ENCODE measurements at regions not wholly inside any gene's neighbourhood (a gene's known extent, or its start where the extent isn't known, plus 50 kb on each side); places are given as distances from the start of the nearest gene placed in this dataset.
"Not testable (repeated sequence)": the region's sequence is repeated elsewhere in the genome, so short reads cannot be mapped to it uniquely, and the experiment has no call there.

DNA sequence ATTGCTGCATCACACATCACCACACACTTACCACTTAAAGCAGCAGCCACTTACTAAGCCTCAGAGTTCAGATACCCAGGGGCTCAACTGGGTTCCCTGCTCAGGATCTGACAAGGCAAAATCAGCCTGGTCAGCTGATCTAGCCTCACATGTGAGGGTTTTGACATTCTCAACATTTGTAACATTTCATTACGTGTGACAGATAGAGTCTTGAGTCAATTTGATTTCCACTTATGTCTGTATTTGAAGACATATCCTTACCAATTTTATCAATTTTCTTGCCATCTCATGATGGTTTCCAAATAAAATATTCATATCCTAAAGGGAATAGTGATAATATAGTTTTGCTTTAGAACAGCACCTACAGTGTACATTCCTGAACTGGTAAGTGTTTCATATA is 494.7 kb upstream of the PFKP start:
- H3K4me2 ChIP-seq: no peak overlapping the region
- peaks cover 3% of the 10 kb centered on the region for H3K27me3 ChIP-seq
- 85% methylated on average over 1 of the region's 1 CpG for WGBS (ENCODE audit: low lambda C conversion rate, missing lambda C conversion rate)
- no peaks in the 10 kb centered on the region for H3K9me3 ChIP-seq (ENCODE audit: low read depth)
- TF ChIP-seq, protein P1, sequence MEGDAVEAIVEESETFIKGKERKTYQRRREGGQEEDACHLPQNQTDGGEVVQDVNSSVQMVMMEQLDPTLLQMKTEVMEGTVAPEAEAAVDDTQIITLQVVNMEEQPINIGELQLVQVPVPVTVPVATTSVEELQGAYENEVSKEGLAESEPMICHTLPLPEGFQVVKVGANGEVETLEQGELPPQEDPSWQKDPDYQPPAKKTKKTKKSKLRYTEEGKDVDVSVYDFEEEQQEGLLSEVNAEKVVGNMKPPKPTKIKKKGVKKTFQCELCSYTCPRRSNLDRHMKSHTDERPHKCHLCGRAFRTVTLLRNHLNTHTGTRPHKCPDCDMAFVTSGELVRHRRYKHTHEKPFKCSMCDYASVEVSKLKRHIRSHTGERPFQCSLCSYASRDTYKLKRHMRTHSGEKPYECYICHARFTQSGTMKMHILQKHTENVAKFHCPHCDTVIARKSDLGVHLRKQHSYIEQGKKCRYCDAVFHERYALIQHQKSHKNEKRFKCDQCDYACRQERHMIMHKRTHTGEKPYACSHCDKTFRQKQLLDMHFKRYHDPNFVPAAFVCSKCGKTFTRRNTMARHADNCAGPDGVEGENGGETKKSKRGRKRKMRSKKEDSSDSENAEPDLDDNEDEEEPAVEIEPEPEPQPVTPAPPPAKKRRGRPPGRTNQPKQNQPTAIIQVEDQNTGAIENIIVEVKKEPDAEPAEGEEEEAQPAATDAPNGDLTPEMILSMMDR (IDR thresholded peaks at IDR 0.05; ENCODE audit: poor library complexity): no peak
- no peak for TF ChIP-seq EZH2phosphoT487 (IDR thresholded peaks at IDR 0.05; ENCODE audit: low read depth, severe bottlenecking, unreplicated experiment)
- no peak for TF ChIP-seq EZH2 (IDR thresholded peaks at IDR 0.05; ENCODE audit: borderline replicate concordance)
- no peak for DNase-seq (ENCODE audit: low spot score)
- no peaks in the 10 kb centered on the region for H3K4me1 ChIP-seq (ENCODE audit: insufficient read depth)
- no peaks in the 10 kb centered on the region for H4K20me1 ChIP-seq (ENCODE audit: insufficient read depth, poor library complexity, severe bottlenecking)
- no peak overlapping the region for H3K27ac ChIP-seq
- no peaks in the 10 kb centered on the region for H3K36me3 ChIP-seq (replicated peaks; ENCODE audit: insufficient read depth, low read depth)
- H3K79me2 ChIP-seq: no peaks in the 10 kb centered on the region
- H3K4me3 ChIP-seq: no peak overlapping the region
- no peak overlapping the region for H2AFZ ChIP-seq
- no peaks in the 10 kb centered on the region for H3K9me2 ChIP-seq (replicated peaks; ENCODE audit: insufficient read depth)

GRCh38 chr10:2556883-2557282 is 510.5 kb upstream of the PFKP start:
- Histone ChIP-seq H3K79me2 (no peaks in the 10 kb centered on the region), H3K4me1 (ENCODE audit: insufficient read depth) (no peaks in the 10 kb centered on the region), H3K9me2 (replicated peaks; ENCODE audit: insufficient read depth) (no peaks in the 10 kb centered on the region), H3K36me3 (replicated peaks; ENCODE audit: insufficient read depth, low read depth) (no peaks in the 10 kb centered on the region), H3K4me2 (no peak overlapping the region), H3K27me3 (no peaks in the 10 kb centered on the region), H3K27ac (no peak overlapping the region), H2AFZ (no peak overlapping the region), H3K4me3 (no peak overlapping the region), H4K20me1 (ENCODE audit: insufficient read depth, poor library complexity, severe bottlenecking) (no peaks in the 10 kb centered on the region), H3K9me3 (ENCODE audit: low read depth) (no peaks in the 10 kb centered on the region)
- DNase-seq (ENCODE audit: low spot score): no peak
- 79% methylated on average over 1 of the region's 1 CpG for WGBS (ENCODE audit: low lambda C conversion rate, missing lambda C conversion rate)
- TF ChIP-seq, protein P1 (IDR thresholded peaks at IDR 0.05; ENCODE audit: poor library complexity): no peak
- TF ChIP-seq EZH2phosphoT487 (IDR thresholded peaks at IDR 0.05; ENCODE audit: low read depth, severe bottlenecking, unreplicated experiment): no peak
- TF ChIP-seq EZH2 (IDR thresholded peaks at IDR 0.05; ENCODE audit: borderline replicate concordance): no peak

- DNase-seq (ENCODE audit: low spot score): no peak
- no peak for TF ChIP-seq EZH2 (IDR thresholded peaks at IDR 0.05; ENCODE audit: borderline replicate concordance)
- TF ChIP-seq, protein P1 (IDR thresholded peaks at IDR 0.05; ENCODE audit: poor library complexity): no peak
- no peak for TF ChIP-seq EZH2phosphoT487 (IDR thresholded peaks at IDR 0.05; ENCODE audit: low read depth, severe bottlenecking, unreplicated experiment)
- Histone ChIP-seq H3K4me3 (no peak overlapping the region), H3K27ac (no peak overlapping the region), H3K79me2 (no peaks in the 10 kb centered on the region), H4K20me1 (ENCODE audit: insufficient read depth, poor library complexity, severe bottlenecking) (no peaks in the 10 kb centered on the region), H3K4me1 (ENCODE audit: insufficient read depth) (no peaks in the 10 kb centered on the region), H3K36me3 (replicated peaks; ENCODE audit: insufficient read depth, low read depth) (no peaks in the 10 kb centered on the region), H3K4me2 (no peak overlapping the region), H3K9me3 (ENCODE audit: low read depth) (no peaks in the 10 kb centered on the region), H2AFZ (no peak overlapping the region), H3K9me2 (replicated peaks; ENCODE audit: insufficient read depth) (no peaks in the 10 kb centered on the region), H3K27me3 (no peaks in the 10 kb centered on the region)
These were observed 519.3 kb upstream of the PFKP start for GRCh38 chr10:2548071-2548470.

GRCh38 chr10:2547606-2548005 is 519.7 kb upstream of the PFKP start:
- Histone ChIP-seq H3K4me3 (no peak overlapping the region), H2AFZ (no peak overlapping the region), H4K20me1 (ENCODE audit: insufficient read depth, poor library complexity, severe bottlenecking) (no peaks in the 10 kb centered on the region), H3K79me2 (no peaks in the 10 kb centered on the region), H3K4me2 (no peak overlapping the region), H3K27ac (no peak overlapping the region), H3K36me3 (replicated peaks; ENCODE audit: insufficient read depth, low read depth) (no peaks in the 10 kb centered on the region), H3K9me2 (replicated peaks; ENCODE audit: insufficient read depth) (no peaks in the 10 kb centered on the region), H3K27me3 (no peaks in the 10 kb centered on the region), H3K4me1 (ENCODE audit: insufficient read depth) (no peaks in the 10 kb centered on the region), H3K9me3 (ENCODE audit: low read depth) (no peaks in the 10 kb centered on the region)
- no peak for TF ChIP-seq EZH2phosphoT487 (IDR thresholded peaks at IDR 0.05; ENCODE audit: low read depth, severe bottlenecking, unreplicated experiment)
- no peak for TF ChIP-seq EZH2 (IDR thresholded peaks at IDR 0.05; ENCODE audit: borderline replicate concordance)
- TF ChIP-seq, protein P1 (IDR thresholded peaks at IDR 0.05; ENCODE audit: poor library complexity): no peak
- WGBS (ENCODE audit: low lambda C conversion rate, missing lambda C conversion rate): 70% methylated on average over 4 of the region's 4 CpGs
- no peak for DNase-seq (ENCODE audit: low spot score)

DNA sequence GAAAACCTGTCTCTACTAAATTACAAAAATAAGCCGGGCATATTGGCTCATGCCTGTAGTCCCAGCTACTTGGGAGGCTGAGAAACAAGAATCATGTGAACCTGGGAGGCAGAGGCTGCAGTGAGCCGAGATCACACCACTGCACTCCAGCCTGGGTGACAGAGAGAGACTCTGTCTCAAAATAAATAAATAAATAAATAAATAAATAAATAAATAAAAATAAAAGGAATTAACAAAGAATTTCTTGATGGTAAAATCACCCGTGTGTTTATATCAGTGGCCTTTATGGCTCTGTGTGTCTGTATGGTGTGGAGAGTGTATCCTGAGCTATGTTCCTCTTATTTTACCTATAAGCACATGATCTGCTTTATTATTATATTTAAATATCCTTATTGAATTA is 520.5 kb upstream of the PFKP start:
- not testable (repeated sequence) for H2AFZ ChIP-seq; H3K79me2 ChIP-seq; H3K9me2 ChIP-seq (replicated peaks; ENCODE audit: insufficient read depth); H3K36me3 ChIP-seq (replicated peaks; ENCODE audit: insufficient read depth, low read depth); H3K27ac ChIP-seq; DNase-seq (ENCODE audit: low spot score); H3K9me3 ChIP-seq (ENCODE audit: low read depth); H3K4me2 ChIP-seq; H4K20me1 ChIP-seq (ENCODE audit: insufficient read depth, poor library complexity, severe bottlenecking); H3K27me3 ChIP-seq; H3K4me1 ChIP-seq (ENCODE audit: insufficient read depth); H3K4me3 ChIP-seq
- 82% methylated on average over 3 of the region's 3 CpGs for WGBS (ENCODE audit: low lambda C conversion rate, missing lambda C conversion rate)
